ENCODE measurements at regions not wholly inside any gene's neighbourhood (a gene's known extent, or its start where the extent isn't known, plus 50 kb on each side); places are given as distances from the start of the nearest gene placed in this dataset.

- no peaks in the 10 kb centered on the region for H3K27me3 Mint-ChIP-seq (ENCODE audit: low read depth)
- no peak overlapping the region for H3K4me3 Mint-ChIP-seq
- DNase-seq (no peak), ATAC-seq (replicated peaks in 1 of 2) (no peak)
- no peaks in the 10 kb centered on the region for H3K4me1 Mint-ChIP-seq (ENCODE audit: low read depth)
- no peak overlapping the region for H3K27ac Mint-ChIP-seq
- H3K36me3 Mint-ChIP-seq (ENCODE audit: insufficient read depth in 2 of 2): no peaks in the 10 kb centered on the region
- no peaks in the 10 kb centered on the region for H3K9me3 Mint-ChIP-seq
Measured at GRCh38 chr22:48942698-48943566, 884.7 kb downstream of the BRD1 start.

DNA sequence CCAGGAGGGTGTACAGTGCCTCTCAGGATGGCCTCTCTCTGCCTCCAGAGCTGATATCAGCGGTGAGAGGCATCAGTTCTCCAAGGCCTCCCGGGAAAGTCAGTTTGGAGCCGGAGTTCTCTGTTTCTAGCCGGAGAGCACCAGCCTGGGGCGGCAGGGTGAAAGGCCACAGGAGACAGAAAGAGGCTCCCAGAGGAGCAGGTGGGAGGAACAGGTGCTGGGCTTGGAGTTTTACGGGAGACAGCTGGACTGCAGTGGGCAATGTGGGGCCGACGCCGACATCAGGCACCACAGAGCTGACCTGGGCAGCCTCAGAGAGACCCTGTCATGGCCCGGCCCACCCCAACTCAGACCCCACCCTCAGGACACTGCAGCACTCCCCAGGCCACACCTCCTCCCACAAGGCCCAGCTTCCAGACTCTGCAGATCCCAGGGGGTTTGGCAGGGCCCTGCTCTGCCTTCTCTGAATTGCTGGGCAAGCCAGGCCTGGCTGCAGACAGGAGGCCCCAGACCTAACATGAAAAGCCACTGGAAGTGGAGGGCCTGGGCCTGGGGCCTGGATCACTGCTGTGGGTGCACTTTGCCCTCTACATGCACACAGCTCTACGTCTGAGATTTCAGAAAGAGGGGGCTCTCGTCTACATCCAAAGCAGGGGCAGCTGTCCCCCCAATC, 885.6 kb downstream of the BRD1 start:
- ATAC-seq (replicated peaks in 1 of 2) (no peak), DNase-seq (no peak)
- H3K36me3 Mint-ChIP-seq (ENCODE audit: insufficient read depth in 2 of 2): no peaks in the 10 kb centered on the region
- no peak overlapping the region for H3K27ac Mint-ChIP-seq
- H3K4me3 Mint-ChIP-seq: no peak overlapping the region
- no peaks in the 10 kb centered on the region for H3K4me1 Mint-ChIP-seq (ENCODE audit: low read depth)
- peaks cover 3% of the 10 kb centered on the region for H3K27me3 Mint-ChIP-seq (ENCODE audit: low read depth)
- H3K9me3 Mint-ChIP-seq: no peaks in the 10 kb centered on the region

GRCh38 chr22:48941033-48941902, 886.4 kb downstream of the BRD1 start:
- Mint-ChIP-seq H3K27me3 (ENCODE audit: low read depth) (peaks cover 10% of the 10 kb centered on the region), H3K27ac (no peak overlapping the region), H3K4me1 (ENCODE audit: low read depth) (no peaks in the 10 kb centered on the region), H3K4me3 (no peak overlapping the region), H3K36me3 (ENCODE audit: insufficient read depth in 2 of 2) (peaks cover 0 to 2% of the 10 kb centered on the region in 2 donors), H3K9me3 (peaks cover 0 to 2% of the 10 kb centered on the region in 2 donors)
- ATAC-seq (replicated peaks in 1 of 2): no peak
- DNase-seq: no peak

GRCh38 chr22:48940266-48941032, 887.2 kb downstream of the BRD1 start:
- no peak overlapping the region for H3K4me3 Mint-ChIP-seq
- no peak for DNase-seq
- no peaks in the 10 kb centered on the region for H3K4me1 Mint-ChIP-seq (ENCODE audit: low read depth)
- ATAC-seq (replicated peaks in 1 of 2): no peak
- peaks cover 17% of the 10 kb centered on the region for H3K27me3 Mint-ChIP-seq (ENCODE audit: low read depth)
- peaks cover 2% of the 10 kb centered on the region in 2 donors for H3K36me3 Mint-ChIP-seq (ENCODE audit: insufficient read depth in 2 of 2)
- H3K9me3 Mint-ChIP-seq: peaks cover 0 to 2% of the 10 kb centered on the region in 2 donors
- no peak overlapping the region for H3K27ac Mint-ChIP-seq

DNA sequence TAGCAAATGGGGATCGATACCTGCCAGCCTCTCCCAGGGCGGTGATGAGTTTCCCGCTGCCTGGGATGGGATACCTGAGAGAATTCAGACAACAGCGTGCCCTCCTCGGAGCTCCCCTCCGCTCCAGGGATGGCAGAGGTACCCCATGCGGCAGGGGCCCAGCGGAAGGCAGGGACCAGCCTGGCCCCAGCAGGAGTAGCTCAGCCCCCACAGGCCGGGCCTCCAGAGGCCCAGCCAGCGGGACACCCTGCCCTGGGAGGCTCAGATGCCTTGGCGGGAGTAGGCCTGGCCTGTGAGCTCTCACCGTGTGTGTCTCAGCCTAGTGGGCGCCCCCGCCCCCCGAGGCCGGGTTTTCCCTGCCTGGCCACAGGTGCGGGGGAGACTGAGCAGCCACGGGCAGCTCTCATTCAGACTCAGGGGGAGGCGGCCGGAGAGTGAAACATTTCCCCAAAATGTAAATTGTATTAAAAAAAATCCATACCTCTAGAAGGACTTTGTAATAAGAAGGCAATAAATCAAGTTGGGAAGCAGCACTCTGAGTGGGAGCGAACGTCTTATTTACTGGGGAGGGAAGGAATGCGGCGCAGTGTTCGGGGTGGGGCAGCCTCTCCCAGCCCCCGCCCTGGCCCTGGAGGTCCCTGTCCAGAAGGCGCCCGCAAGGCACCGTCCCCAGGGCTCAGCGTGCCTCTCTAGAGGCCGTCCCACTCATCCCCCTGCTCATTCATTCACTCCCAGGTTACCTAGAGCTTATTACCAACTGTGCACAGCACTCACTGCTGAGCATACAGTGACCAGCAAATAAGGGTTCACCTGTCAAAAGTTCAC, 888.0 kb downstream of the BRD1 start:
- no peak overlapping the region for H3K27ac Mint-ChIP-seq
- H3K36me3 Mint-ChIP-seq (ENCODE audit: insufficient read depth in 2 of 2): peaks cover 2% of the 10 kb centered on the region in 2 donors
- H3K4me3 Mint-ChIP-seq: no peak overlapping the region
- no peak for DNase-seq
- peaks cover 23% of the 10 kb centered on the region for H3K27me3 Mint-ChIP-seq (ENCODE audit: low read depth)
- peaks cover 0 to 4% of the 10 kb centered on the region in 2 donors for H3K9me3 Mint-ChIP-seq
- H3K4me1 Mint-ChIP-seq (ENCODE audit: low read depth): no peaks in the 10 kb centered on the region
- no peak for ATAC-seq (replicated peaks in 1 of 2)

DNA sequence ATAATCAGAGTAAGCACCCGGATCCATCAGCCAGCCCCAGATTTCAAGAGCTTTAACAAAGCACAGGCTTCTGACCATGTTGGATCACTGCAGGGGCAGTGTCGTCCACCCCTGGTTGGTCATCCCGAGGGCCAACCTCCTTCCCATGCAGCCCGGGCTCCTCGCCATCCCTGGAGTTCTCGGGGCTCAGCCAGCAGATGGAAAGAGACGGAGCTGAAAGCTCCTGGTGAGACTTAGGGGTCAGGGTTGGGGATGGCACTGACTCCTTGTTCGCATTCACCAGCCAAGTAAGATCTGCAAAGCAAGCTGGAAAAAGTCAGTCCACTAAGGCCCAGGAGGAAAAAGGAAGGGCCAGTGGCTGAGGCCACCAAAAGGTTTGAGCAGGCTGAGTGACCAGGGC, 888.9 kb downstream of the BRD1 start:
- H3K4me3 Mint-ChIP-seq: no peak overlapping the region
- H3K4me1 Mint-ChIP-seq (ENCODE audit: low read depth): no peaks in the 10 kb centered on the region
- H3K27me3 Mint-ChIP-seq (ENCODE audit: low read depth): peaks cover 29% of the 10 kb centered on the region
- H3K9me3 Mint-ChIP-seq: peaks cover 5 to 9% of the 10 kb centered on the region in 2 donors
- ATAC-seq (replicated peaks in 1 of 2) (no peak), DNase-seq (no peak)
- no peak overlapping the region for H3K27ac Mint-ChIP-seq
- H3K36me3 Mint-ChIP-seq (ENCODE audit: insufficient read depth in 2 of 2): peaks cover 2 to 5% of the 10 kb centered on the region in 2 donors

GRCh38 chr22:48937032-48937639, 890.5 kb downstream of the BRD1 start:
- DNase-seq (no peak), ATAC-seq (replicated peaks in 1 of 2) (no peak)
- Mint-ChIP-seq H3K27me3 (ENCODE audit: low read depth) (peaks cover 29% of the 10 kb centered on the region), H3K9me3 (peaks cover 5 to 9% of the 10 kb centered on the region in 2 donors), H3K4me1 (ENCODE audit: low read depth) (no peaks in the 10 kb centered on the region), H3K36me3 (ENCODE audit: insufficient read depth in 2 of 2) (peaks cover 2 to 5% of the 10 kb centered on the region in 2 donors), H3K27ac (no peak overlapping the region), H3K4me3 (no peak overlapping the region)

- no peak for ATAC-seq (replicated peaks in 1 of 2)
- Mint-ChIP-seq H3K4me3 (no peak overlapping the region), H3K27me3 (ENCODE audit: low read depth) (peaks cover 29% of the 10 kb centered on the region), H3K9me3 (peaks cover 5 to 9% of the 10 kb centered on the region in 2 donors), H3K36me3 (ENCODE audit: insufficient read depth in 2 of 2) (peaks cover 2 to 5% of the 10 kb centered on the region in 2 donors), H3K27ac (no peak overlapping the region), H3K4me1 (ENCODE audit: low read depth) (no peaks in the 10 kb centered on the region)
- DNase-seq: no peak
Measured at GRCh38 chr22:48936391-48936790, 891.3 kb downstream of the BRD1 start.

DNA sequence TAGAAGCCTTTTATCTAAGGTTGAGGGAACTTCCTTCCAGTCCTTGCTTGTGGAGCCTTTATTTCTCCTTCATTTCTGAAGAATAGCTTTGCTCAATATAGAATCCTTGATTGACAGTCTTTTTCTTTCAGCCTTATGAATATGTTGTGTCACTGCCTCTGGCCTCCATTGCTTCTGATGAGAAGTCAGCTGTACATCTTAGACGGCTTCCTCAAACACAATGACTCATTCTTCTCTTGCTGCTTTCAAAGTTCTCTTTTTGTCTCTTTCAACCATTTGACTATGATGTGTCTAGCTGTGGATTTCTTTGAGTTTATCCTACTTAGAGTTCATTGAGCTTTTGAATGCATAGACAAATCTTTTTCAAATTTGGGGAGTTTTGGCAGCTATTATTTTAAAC, 893.2 kb downstream of the BRD1 start:
- Mint-ChIP-seq H3K27me3 (ENCODE audit: low read depth) (peaks cover 46% of the 10 kb centered on the region), H3K4me1 (ENCODE audit: low read depth) (no peaks in the 10 kb centered on the region), H3K36me3 (ENCODE audit: insufficient read depth in 2 of 2) (peaks cover 2 to 5% of the 10 kb centered on the region in 2 donors), H3K27ac (no peak overlapping the region), H3K9me3 (peaks cover 5 to 9% of the 10 kb centered on the region in 2 donors), H3K4me3 (no peak overlapping the region)
- no peak for DNase-seq
- no peak for ATAC-seq (replicated peaks in 1 of 2)

- Mint-ChIP-seq H3K27me3 (ENCODE audit: low read depth) (peaks cover 55% of the 10 kb centered on the region), H3K27ac (no peak overlapping the region), H3K36me3 (ENCODE audit: insufficient read depth in 2 of 2) (peaks cover 2 to 5% of the 10 kb centered on the region in 2 donors), H3K9me3 (peaks cover 5 to 7% of the 10 kb centered on the region in 2 donors), H3K4me1 (ENCODE audit: low read depth) (no peaks in the 10 kb centered on the region), H3K4me3 (no peak overlapping the region)
- ATAC-seq (replicated peaks in 1 of 2): no peak
- DNase-seq: no peak
Measured at GRCh38 chr22:48931452-48931851, 896.2 kb downstream of the BRD1 start.

DNA sequence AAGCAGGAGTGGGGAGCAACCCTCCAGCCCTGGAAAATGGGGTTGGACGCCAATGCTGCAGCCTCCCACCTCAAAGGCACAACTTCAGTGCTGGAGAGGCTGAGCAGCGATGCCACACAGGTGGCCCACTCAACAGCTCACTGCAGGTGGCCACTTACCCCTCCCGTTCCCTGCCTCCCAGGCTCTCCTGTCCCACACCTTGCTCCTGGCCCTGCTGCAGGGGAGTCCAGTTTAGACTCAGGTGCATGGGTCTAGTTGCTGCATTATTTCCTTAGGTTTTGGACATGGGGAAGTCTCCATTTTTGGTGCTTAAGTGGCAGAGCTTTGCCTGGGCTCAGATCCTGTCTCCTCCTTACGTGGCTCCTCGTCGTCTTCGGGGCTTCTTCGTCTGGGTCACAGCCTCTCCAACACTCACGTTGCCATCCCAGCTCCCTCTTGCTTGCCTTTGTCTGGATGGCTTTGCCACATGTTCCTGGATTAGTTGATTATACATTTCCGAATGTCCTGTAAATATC, 898.3 kb downstream of the BRD1 start:
- peaks cover 51% of the 10 kb centered on the region for H3K27me3 Mint-ChIP-seq (ENCODE audit: low read depth)
- no peak overlapping the region for H3K27ac Mint-ChIP-seq
- no peak for DNase-seq
- H3K4me1 Mint-ChIP-seq (ENCODE audit: low read depth): no peaks in the 10 kb centered on the region
- ATAC-seq (replicated peaks in 1 of 2): no peak
- H3K36me3 Mint-ChIP-seq (ENCODE audit: insufficient read depth in 2 of 2): peaks cover 0 to 2% of the 10 kb centered on the region in 2 donors
- no peak overlapping the region for H3K4me3 Mint-ChIP-seq
- peaks cover 2 to 4% of the 10 kb centered on the region in 2 donors for H3K9me3 Mint-ChIP-seq
